ENCODE measurements at regions not wholly inside any gene's neighbourhood (a gene's known extent, or its start where the extent isn't known, plus 50 kb on each side); places are given as distances from the start of the nearest gene placed in this dataset.

GRCh38 chr6:4351520-4352321 is 216.3 kb upstream of the ECI2 start:
- no peaks in the 10 kb centered on the region for H3K36me3 ChIP-seq
- no peak overlapping the region for H3K9ac ChIP-seq
- H3K4me3 ChIP-seq, result no peak overlapping the region
- no peak for TF ChIP-seq Cebpa-rat (IDR thresholded peaks at IDR 0.05)
- no peaks in the 10 kb centered on the region for H3K27me3 ChIP-seq
- no peaks in the 10 kb centered on the region; a peak in 1 of 22 replicates for H3K9me3 ChIP-seq (replicated peaks in 1 of 11)
- no peak overlapping the region for H3K27ac ChIP-seq
- peaks cover 0 to 25% (median 4%) of the 10 kb centered on the region in 10 experiments; a peak in 6 of 20 replicates for H3K4me1 ChIP-seq
- no peaks in the 10 kb centered on the region for H4K20me1 ChIP-seq
- no peak overlapping the region; a peak in 1 of 22 replicates for H3K4me2 ChIP-seq

GRCh38 chr6:4350567-4351519 is 215.5 kb upstream of the ECI2 start:
- H4K20me1 ChIP-seq, result no peaks in the 10 kb centered on the region
- H3K27me3 ChIP-seq, result no peaks in the 10 kb centered on the region
- no peak for TF ChIP-seq Cebpa-rat (IDR thresholded peaks at IDR 0.05)
- peak overlapping the region in 5 of 11 experiments; percentile 7 to 22 (median 17); a peak in 2 of 22 replicates for H3K4me2 ChIP-seq
- no peaks in the 10 kb centered on the region; a peak in 1 of 22 replicates for H3K9me3 ChIP-seq (replicated peaks in 1 of 11)
- no peak overlapping the region for H3K9ac ChIP-seq
- H3K4me3 ChIP-seq, result no peak overlapping the region
- H3K27ac ChIP-seq, result no peak overlapping the region
- H3K4me1 ChIP-seq, result peaks cover 0 to 25% (median 4%) of the 10 kb centered on the region in 10 experiments; a peak in 6 of 20 replicates
- no peaks in the 10 kb centered on the region for H3K36me3 ChIP-seq

GRCh38 chr6:4349931-4350330 is 214.6 kb upstream of the ECI2 start:
- no peak for TF ChIP-seq Cebpa-rat (IDR thresholded peaks at IDR 0.05)
- Histone ChIP-seq H3K4me2 (peak overlapping the region in 1 of 11 experiments; percentile 22; a peak in 1 of 22 replicates), H3K4me1 (peaks cover 1 to 34% (median 8%) of the 10 kb centered on the region in 10 experiments; a peak in 17 of 20 replicates), H3K4me3 (no peak overlapping the region), H3K27ac (no peak overlapping the region), H3K9ac (no peak overlapping the region), H3K27me3 (no peaks in the 10 kb centered on the region), H3K9me3 (replicated peaks in 1 of 11) (no peaks in the 10 kb centered on the region), H3K36me3 (no peaks in the 10 kb centered on the region), H4K20me1 (no peaks in the 10 kb centered on the region)

GRCh38 chr6:4349323-4349722 is 213.9 kb upstream of the ECI2 start:
- no peaks in the 10 kb centered on the region for H3K36me3 ChIP-seq
- H3K4me2 ChIP-seq, result no peak overlapping the region
- TF ChIP-seq Cebpa-rat (IDR thresholded peaks at IDR 0.05), result no peak
- no peak overlapping the region for H3K9ac ChIP-seq
- no peak overlapping the region for H3K27ac ChIP-seq
- no peaks in the 10 kb centered on the region for H4K20me1 ChIP-seq
- H3K4me3 ChIP-seq, result no peak overlapping the region
- no peaks in the 10 kb centered on the region for H3K27me3 ChIP-seq
- H3K9me3 ChIP-seq (replicated peaks in 1 of 11), result no peaks in the 10 kb centered on the region
- H3K4me1 ChIP-seq, result peaks cover 7 to 40% (median 14%) of the 10 kb centered on the region in 10 experiments

- no peak for TF ChIP-seq Cebpa-rat (IDR thresholded peaks at IDR 0.05)
- no peak overlapping the region for H3K4me3 ChIP-seq
- H3K4me1 ChIP-seq, result peaks cover 15 to 47% (median 22%) of the 10 kb centered on the region in 10 experiments
- H4K20me1 ChIP-seq, result no peaks in the 10 kb centered on the region
- no peaks in the 10 kb centered on the region for H3K9me3 ChIP-seq (replicated peaks in 1 of 11)
- H3K36me3 ChIP-seq, result no peaks in the 10 kb centered on the region
- no peak overlapping the region for H3K27ac ChIP-seq
- no peak overlapping the region for H3K9ac ChIP-seq
- H3K27me3 ChIP-seq, result no peaks in the 10 kb centered on the region
- peak overlapping the region in 2 of 11 experiments; percentile 32 to 40; a peak in 4 of 22 replicates for H3K4me2 ChIP-seq
These were observed 213.2 kb upstream of the ECI2 start for GRCh38 chr6:4348462-4349112.

- Histone ChIP-seq H3K4me1 (peaks cover 17 to 52% (median 24%) of the 10 kb centered on the region in 10 experiments), H3K4me3 (no peak overlapping the region), H3K9me3 (replicated peaks in 1 of 11) (no peaks in the 10 kb centered on the region), H3K27ac (no peak overlapping the region), H3K9ac (no peak overlapping the region), H3K27me3 (no peaks in the 10 kb centered on the region), H3K4me2 (peak overlapping the region in 2 of 11 experiments; percentile 29 to 32; a peak in 2 of 22 replicates), H3K36me3 (no peaks in the 10 kb centered on the region), H4K20me1 (no peaks in the 10 kb centered on the region)
- no peak for TF ChIP-seq Cebpa-rat (IDR thresholded peaks at IDR 0.05)
These were observed 212.5 kb upstream of the ECI2 start for GRCh38 chr6:4347877-4348276.

GRCh38 chr6:4346659-4347333 is 211.4 kb upstream of the ECI2 start:
- Histone ChIP-seq H3K9me3 (replicated peaks in 1 of 11) (no peaks in the 10 kb centered on the region), H3K27me3 (no peaks in the 10 kb centered on the region), H3K27ac (no peak overlapping the region), H3K36me3 (no peaks in the 10 kb centered on the region), H3K4me3 (no peak overlapping the region), H4K20me1 (no peaks in the 10 kb centered on the region), H3K9ac (no peak overlapping the region), H3K4me1 (peaks cover 17 to 45% (median 24%) of the 10 kb centered on the region in 10 experiments), H3K4me2 (no peak overlapping the region)
- no peak for TF ChIP-seq Cebpa-rat (IDR thresholded peaks at IDR 0.05)

- Histone ChIP-seq H3K27me3 (no peaks in the 10 kb centered on the region), H4K20me1 (no peaks in the 10 kb centered on the region), H3K9ac (no peak overlapping the region), H3K4me1 (peaks cover 17 to 44% (median 23%) of the 10 kb centered on the region in 10 experiments), H3K4me3 (no peak overlapping the region), H3K9me3 (replicated peaks in 1 of 11) (peaks cover 0 to 2% (median 0%) of the 10 kb centered on the region in 11 experiments; a peak in 1 of 22 replicates), H3K36me3 (no peaks in the 10 kb centered on the region), H3K4me2 (peak overlapping the region in 2 of 11 experiments; percentile 67 to 75; a peak in 7 of 22 replicates), H3K27ac (peak overlapping the region in 1 of 11 experiments; percentile 14; a peak in 2 of 22 replicates)
- no peak for TF ChIP-seq Cebpa-rat (IDR thresholded peaks at IDR 0.05)
These were observed 210.2 kb upstream of the ECI2 start for GRCh38 chr6:4345543-4345942.

All from BLaER1 treated with 17β-estradiol and CSF1 and Interleukin-3, amounts not matched to agents 10 nM and 100 nM (cell line).